PC-9 (cell line): ENCODE measurements at regions not wholly inside any gene's neighbourhood (a gene's known extent, or its start where the extent isn't known, plus 50 kb on each side); places are given as distances from the start of the nearest gene placed in this dataset.
"Not testable (repeated sequence)": the region's sequence is repeated elsewhere in the genome, so short reads cannot be mapped to it uniquely, and the experiment has no call there.

Experiments
- BruUV-seq: library from RNA; stranded (reverse); fragments of 400-500 nt; replicated peaks from 2 replicates; lab custom pipeline; 2021; lab: Mats Ljungman, UMichigan
- CTCF ChIA-PET: fragments of 300-600 bp; sonication (Branson Sonifier 250); formaldehyde crosslinking; loops from one replicate; lab custom pipeline; 2022; ENCODE audit warnings: antibody characterized with exemption; lab: Charles Lee
- POLR2A ChIA-PET: fragments of 300-600 bp; sonication (Branson Sonifier 250); formaldehyde crosslinking; loops from one replicate; lab custom pipeline; 2022; ENCODE audit warnings: antibody characterized with exemption; ENCODE audit not compliant: unreplicated experiment; lab: Charles Lee
- DNase-seq, 2 experiments: peaks; one replicate each; pipeline versions ENCODE4 v3.0.0 to v3.0.0-alpha.2; 2015 to 2022; ENCODE audit warnings: mixed read lengths in 1 of 2
- H2AFZ ChIP-seq: fragments of 200-600 bp; sonication (generic); 2 replicates; pipeline ENCODE4 v1.8.1; 2017; ENCODE audit warnings: antibody characterized with exemption
- H3F3A ChIP-seq: fragments of 200-600 bp; sonication (generic); 2 replicates; pipeline ENCODE4 v1.8.1; 2017; ENCODE audit warnings: antibody characterized with exemption, mild to moderate bottlenecking, low read depth; ENCODE audit not compliant: insufficient read depth
- H3K27ac ChIP-seq: fragments of 200-600 bp; sonication (generic); 2 replicates; pipeline ENCODE4 v1.6.1; 2016; ENCODE audit warnings: mixed run types
- H3K27me3 ChIP-seq: fragments of 200-600 bp; sonication (generic); 2 replicates; pipeline ENCODE4 v1.6.1; 2016; ENCODE audit warnings: low read depth, mixed run types; ENCODE audit not compliant: insufficient read depth
- H3K36me3 ChIP-seq: fragments of 200-600 bp; sonication (generic); 2 replicates; pipeline ENCODE4 v1.6.1; 2016; ENCODE audit warnings: low read depth, mixed run types
- H3K4me1 ChIP-seq: fragments of 200-600 bp; sonication (generic); replicated peaks from 2 replicates; pipeline ENCODE4 v1.6.1; 2016; ENCODE audit warnings: mixed run types; ENCODE audit not compliant: insufficient read depth
- H3K4me2 ChIP-seq: fragments of 200-600 bp; sonication (generic); 2 replicates; pipeline ENCODE4 v1.6.1; 2017; ENCODE audit warnings: mixed run types
- H3K4me3 ChIP-seq: fragments of 200-600 bp; sonication (generic); 2 replicates; pipeline ENCODE4 v1.6.1; 2016; ENCODE audit warnings: mixed run types
- H3K79me2 ChIP-seq: fragments of 200-600 bp; sonication (generic); 2 replicates; pipeline ENCODE4 v1.6.1; 2017; ENCODE audit warnings: low read depth, mixed run types
- H3K9me2 ChIP-seq: fragments of 200-600 bp; sonication (generic); 2 replicates; pipeline ENCODE4 v1.8.1; 2017; ENCODE audit warnings: mild to moderate bottlenecking; ENCODE audit not compliant: insufficient read depth
- H3K9me3 ChIP-seq: fragments of 200-600 bp; sonication (generic); 2 replicates; pipeline ENCODE4 v1.8.1; 2016; ENCODE audit warnings: low read depth; ENCODE audit not compliant: insufficient read depth
- H4K20me1 ChIP-seq: fragments of 200-600 bp; sonication (generic); 2 replicates; pipeline ENCODE4 v1.8.1; 2017; ENCODE audit not compliant: insufficient read depth
- intact Hi-C: fragments of 100-400 bp; cut with micrococcal nuclease; formaldehyde crosslinking; loops from one replicate; pipeline ENCODE4 v1.10.0; 2022; ENCODE audit not compliant: unreplicated experiment
- TF ChIP-seq, protein P1 (sequence below): fragments of 200-600 bp; sonication (generic); conservative IDR thresholded peaks from 2 replicates; pipeline ENCODE4 v1.6.1; 2017; ENCODE audit warnings: mixed run types, antibody characterized with exemption, mild to moderate bottlenecking, moderate library complexity

DNA sequence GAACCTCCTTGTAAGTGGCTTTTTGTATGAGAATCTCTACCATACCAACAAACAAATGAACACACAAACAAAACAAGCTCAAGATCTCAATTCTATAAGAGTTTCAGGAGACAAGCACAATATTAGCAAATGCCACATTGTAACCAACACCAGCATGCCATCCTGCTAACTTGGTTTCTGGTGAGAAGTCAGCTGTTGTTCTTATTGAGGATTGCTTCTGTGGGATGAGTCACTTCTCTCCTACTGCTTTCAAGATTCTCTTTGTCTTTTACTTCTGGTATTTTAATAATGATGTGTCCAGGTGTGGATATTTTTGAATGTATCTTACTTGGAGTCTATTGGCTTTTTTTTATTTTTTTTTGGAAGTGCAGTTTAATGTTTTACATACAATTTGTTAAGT is 131.7 kb downstream of the BCL2L11 start:
- no peaks in the 10 kb centered on the region for H4K20me1 ChIP-seq
- no peaks in the 10 kb centered on the region for H3K9me2 ChIP-seq
- no peaks in the 10 kb centered on the region; the same call in 1 of the 2 replicates for H3K36me3 ChIP-seq
- CTCF ChIA-PET: no interaction called here
- 0 out of 2 replicates have a peak, but pooled peaks cover 8% of the 10 kb centered on the region for H3K9me3 ChIP-seq
- BruUV-seq: no TSS peak
- no peak overlapping the region for H2AFZ ChIP-seq
- H3K27ac ChIP-seq: no peak overlapping the region
- H3K4me2 ChIP-seq: no peak overlapping the region
- intact Hi-C loops: no loop called here
- TF ChIP-seq, protein P1, sequence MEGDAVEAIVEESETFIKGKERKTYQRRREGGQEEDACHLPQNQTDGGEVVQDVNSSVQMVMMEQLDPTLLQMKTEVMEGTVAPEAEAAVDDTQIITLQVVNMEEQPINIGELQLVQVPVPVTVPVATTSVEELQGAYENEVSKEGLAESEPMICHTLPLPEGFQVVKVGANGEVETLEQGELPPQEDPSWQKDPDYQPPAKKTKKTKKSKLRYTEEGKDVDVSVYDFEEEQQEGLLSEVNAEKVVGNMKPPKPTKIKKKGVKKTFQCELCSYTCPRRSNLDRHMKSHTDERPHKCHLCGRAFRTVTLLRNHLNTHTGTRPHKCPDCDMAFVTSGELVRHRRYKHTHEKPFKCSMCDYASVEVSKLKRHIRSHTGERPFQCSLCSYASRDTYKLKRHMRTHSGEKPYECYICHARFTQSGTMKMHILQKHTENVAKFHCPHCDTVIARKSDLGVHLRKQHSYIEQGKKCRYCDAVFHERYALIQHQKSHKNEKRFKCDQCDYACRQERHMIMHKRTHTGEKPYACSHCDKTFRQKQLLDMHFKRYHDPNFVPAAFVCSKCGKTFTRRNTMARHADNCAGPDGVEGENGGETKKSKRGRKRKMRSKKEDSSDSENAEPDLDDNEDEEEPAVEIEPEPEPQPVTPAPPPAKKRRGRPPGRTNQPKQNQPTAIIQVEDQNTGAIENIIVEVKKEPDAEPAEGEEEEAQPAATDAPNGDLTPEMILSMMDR: no peak
- H3K4me3 ChIP-seq: no peak overlapping the region
- H3K4me1 ChIP-seq: no peaks in the 10 kb centered on the region
- no peak for DNase-seq
- H3K79me2 ChIP-seq: 0 out of 2 replicates have a peak, but pooled peaks cover 10% of the 10 kb centered on the region
- peaks cover 13% of the 10 kb centered on the region; the same call in 1 of the 2 replicates for H3F3A ChIP-seq
- H3K27me3 ChIP-seq: no peaks in the 10 kb centered on the region
- POLR2A ChIA-PET: no interaction called here

DNA sequence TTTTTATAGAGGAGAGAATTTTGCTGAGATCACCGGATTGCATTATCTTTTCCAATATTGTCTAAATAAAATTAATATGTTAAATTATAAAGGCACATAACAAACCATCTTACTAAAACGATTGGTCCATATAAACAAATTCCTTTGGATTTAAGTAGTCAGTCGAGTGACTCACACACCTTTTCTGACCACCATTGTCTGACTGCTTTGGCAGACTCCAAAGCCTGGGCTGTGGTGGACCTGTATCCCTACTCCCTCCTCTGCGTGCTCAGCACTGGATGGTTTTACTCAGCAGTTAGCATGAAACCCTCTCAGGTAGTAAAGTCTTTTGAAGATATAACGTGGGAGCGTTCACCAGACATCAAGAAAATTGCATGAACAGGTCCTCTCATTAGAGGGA is 134.2 kb downstream of the BCL2L11 start:
- H3K36me3 ChIP-seq, H3K27me3 ChIP-seq, CTCF ChIA-PET, H3K9me3 ChIP-seq, H3K27ac ChIP-seq, POLR2A ChIA-PET, intact Hi-C loops, H3K9me2 ChIP-seq, H3K4me2 ChIP-seq, H3K4me1 ChIP-seq, H3K4me3 ChIP-seq, BruUV-seq, H2AFZ ChIP-seq, DNase-seq, H4K20me1 ChIP-seq: not testable (repeated sequence)
- Histone ChIP-seq H3F3A (peaks cover 13% of the 10 kb centered on the region; the same call in 1 of the 2 replicates), H3K79me2 (0 out of 2 replicates have a peak, but pooled peaks cover 10% of the 10 kb centered on the region)

DNA sequence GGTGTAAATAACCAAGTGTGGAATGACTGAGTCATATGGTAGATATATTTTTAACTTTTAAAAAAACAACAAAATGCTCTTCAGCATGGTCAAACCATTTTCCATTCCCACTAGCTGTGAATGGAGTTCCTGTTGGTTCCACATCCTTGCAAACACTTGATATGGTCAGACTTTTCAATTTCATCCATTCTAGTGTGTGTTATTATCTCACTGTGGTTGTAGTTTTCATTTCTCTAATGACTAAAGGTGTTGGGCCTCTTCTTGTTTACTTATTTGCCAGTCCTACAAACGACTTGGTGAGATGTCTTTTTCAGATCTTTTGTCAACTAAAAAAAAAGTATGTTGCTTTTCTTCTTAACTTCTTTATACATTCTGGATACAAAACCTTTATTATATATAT is 135.9 kb downstream of the BCL2L11 start:
- H3K27ac ChIP-seq, H3F3A ChIP-seq, BruUV-seq, H3K4me2 ChIP-seq, H3K36me3 ChIP-seq, H3K79me2 ChIP-seq, intact Hi-C loops, H3K9me2 ChIP-seq, H4K20me1 ChIP-seq, H3K9me3 ChIP-seq, H2AFZ ChIP-seq, H3K4me3 ChIP-seq, DNase-seq, CTCF ChIA-PET, POLR2A ChIA-PET, H3K27me3 ChIP-seq, H3K4me1 ChIP-seq: not testable (repeated sequence)

GRCh38 chr2:111257607-111258006 is 136.9 kb downstream of the BCL2L11 start:
- H2AFZ ChIP-seq, H3F3A ChIP-seq, H3K9me3 ChIP-seq, CTCF ChIA-PET, H3K36me3 ChIP-seq, POLR2A ChIA-PET, H3K27ac ChIP-seq, H3K4me2 ChIP-seq, H3K9me2 ChIP-seq, H4K20me1 ChIP-seq, H3K4me3 ChIP-seq, intact Hi-C loops, H3K27me3 ChIP-seq, H3K4me1 ChIP-seq, BruUV-seq, H3K79me2 ChIP-seq: not testable (repeated sequence)
- peak in 1 of 2 experiments; percentile 68 for DNase-seq

GRCh38 chr2:111258318-111258717 is 137.6 kb downstream of the BCL2L11 start:
- intact Hi-C loops, H2AFZ ChIP-seq, H3K9me2 ChIP-seq, CTCF ChIA-PET, POLR2A ChIA-PET, H4K20me1 ChIP-seq, H3K36me3 ChIP-seq, H3K9me3 ChIP-seq, H3F3A ChIP-seq, H3K79me2 ChIP-seq, H3K27me3 ChIP-seq, DNase-seq, H3K4me1 ChIP-seq, H3K4me2 ChIP-seq, H3K4me3 ChIP-seq, BruUV-seq, H3K27ac ChIP-seq: not testable (repeated sequence)

- H4K20me1 ChIP-seq, H3K27ac ChIP-seq, H3K9me2 ChIP-seq, H3K27me3 ChIP-seq, H3K4me2 ChIP-seq, H3K79me2 ChIP-seq, DNase-seq, intact Hi-C loops, H3K36me3 ChIP-seq, H3F3A ChIP-seq, H3K4me3 ChIP-seq, H2AFZ ChIP-seq, BruUV-seq, CTCF ChIA-PET, H3K9me3 ChIP-seq, H3K4me1 ChIP-seq, POLR2A ChIA-PET: not testable (repeated sequence)
Measured at GRCh38 chr2:111262627-111263379, 142.1 kb downstream of the BCL2L11 start.
